Left hindlimb (tissue), 1 donor: ENCODE measurements at regions not wholly inside any gene's neighbourhood (a gene's known extent, or its start where the extent isn't known, plus 50 kb on each side); places are given as distances from the start of the nearest gene placed in this dataset.
"Not testable (repeated sequence)": the region's sequence is repeated elsewhere in the genome, so short reads cannot be mapped to it uniquely, and the experiment has no call there.

Source experiments
- DNase-seq: peaks from one replicate; pipeline ENCODE4 v3.0.0-alpha.2; 2018

GRCh38 chr14:98914942-98915341 is 357.1 kb downstream of the BCL11B start:
- DNase-seq = no peak

- DNase-seq = no peak
Observed at GRCh38 chr14:98915625-98916024, 356.4 kb downstream of the BCL11B start.

DNA sequence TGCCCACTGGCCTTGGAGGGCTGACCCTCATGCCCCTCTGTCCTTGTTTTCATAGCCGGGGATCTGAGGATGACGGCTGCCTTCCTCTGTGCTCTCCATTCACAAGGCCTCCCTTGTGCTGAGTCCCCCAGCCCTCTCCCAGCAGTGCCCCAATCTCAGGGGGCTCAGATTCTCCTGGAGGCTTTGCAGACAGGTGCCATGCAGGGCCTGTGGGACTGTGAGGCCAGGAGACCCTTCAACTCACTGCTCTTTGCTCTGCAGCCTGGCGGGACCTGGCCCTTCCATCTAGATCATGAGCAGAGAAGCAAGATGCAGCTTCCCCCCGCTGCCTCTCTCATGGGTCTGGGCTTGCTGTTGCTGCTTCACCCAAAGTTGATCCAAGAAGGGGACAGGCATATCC is 356.0 kb downstream of the BCL11B start:
- DNase-seq = no peak

GRCh38 chr14:98916476-98916875 is 355.5 kb downstream of the BCL11B start:
- DNase-seq = no peak

DNA sequence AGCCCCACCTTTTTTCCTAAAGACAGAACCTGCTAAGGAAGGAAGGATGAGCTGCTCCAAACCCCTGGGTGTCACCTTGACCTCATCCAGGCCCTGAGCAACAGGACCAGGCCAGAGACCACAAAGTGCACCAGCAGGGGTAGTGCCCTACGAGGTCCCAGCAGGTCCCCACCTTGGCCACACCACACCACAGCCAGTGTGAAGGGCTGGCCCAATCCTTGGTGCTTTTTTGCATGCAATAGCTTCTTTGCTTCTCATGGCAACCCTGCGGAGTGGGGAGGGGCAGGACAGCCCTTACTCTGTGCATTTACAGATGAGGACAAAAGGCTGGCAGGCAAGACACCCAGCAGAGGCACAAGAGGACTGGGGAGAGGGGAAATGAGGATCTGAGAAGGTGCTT is 352.6 kb downstream of the BCL11B start:
- DNase-seq = no peak

DNA sequence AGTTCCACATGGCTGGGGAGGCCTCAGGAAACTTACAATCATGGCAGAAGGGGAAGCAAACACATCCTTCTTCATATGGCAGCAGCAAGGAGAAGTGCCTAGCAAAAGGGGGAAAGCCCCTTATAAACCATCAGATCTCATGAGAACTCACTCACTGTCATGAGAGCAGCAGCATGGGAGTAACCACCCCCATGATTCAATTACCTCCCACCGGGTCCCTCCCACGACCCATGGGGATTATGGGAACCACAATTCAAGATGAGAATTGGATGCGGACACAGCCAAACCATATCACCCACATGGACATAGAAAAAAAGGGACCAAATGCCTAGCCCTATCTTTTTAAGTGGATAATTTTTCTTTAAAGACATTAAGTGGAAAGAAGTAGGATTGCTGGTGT is 350.7 kb downstream of the BCL11B start:
- DNase-seq = not testable (repeated sequence)

DNA sequence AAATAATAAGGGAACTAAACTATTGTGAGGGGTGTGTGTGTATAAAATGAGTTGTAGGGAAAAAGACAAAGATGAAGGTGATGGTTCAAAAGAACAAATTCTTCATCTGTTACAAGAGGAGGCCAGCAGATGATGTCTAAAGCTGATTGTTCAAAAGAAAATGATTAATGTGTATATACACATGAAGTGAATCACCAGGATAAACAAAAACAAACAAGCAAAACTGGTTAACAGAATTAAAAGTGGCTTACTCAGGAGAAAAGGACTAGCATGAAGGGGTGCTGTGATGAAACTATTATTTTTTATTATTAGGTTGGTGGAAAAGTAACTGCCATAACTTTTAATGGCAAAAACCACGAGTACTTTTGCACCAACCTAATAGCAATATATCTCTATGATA is 348.4 kb downstream of the BCL11B start:
- DNase-seq = no peak

GRCh38 chr14:98924046-98924445 is 348.0 kb downstream of the BCL11B start:
- no peak for DNase-seq

DNA sequence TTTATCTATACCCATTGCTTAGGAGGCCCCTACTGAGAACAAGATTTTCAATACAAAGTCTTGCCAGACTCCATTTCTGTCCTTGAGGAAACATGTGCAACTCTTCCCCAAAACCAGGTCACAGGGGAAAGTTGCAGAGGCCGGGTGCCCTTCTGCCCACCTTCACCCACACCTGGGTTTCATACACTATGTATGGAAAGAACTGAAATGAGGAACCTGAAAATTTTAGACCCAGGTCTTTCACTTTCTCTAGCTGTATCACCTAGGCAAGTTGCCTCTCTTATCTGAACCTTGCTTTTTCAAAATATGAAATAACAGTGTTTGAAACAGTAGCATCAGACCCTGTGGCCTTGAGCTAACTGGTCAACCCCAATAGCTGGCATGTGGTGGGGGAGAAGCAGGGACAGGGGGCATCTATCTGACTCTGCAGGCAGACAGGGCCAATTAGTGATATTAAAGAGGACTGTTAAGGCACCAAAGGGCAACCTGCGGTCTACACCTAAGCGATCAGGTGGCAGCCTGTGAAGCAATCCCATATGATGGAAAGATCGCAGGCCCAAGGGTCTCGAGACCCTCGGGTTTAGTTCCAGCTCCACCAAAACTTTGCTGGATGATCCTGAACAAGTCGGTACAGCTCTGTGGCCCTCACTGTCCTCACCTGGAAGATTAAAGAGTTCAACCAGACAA is 346.5 kb downstream of the BCL11B start:
- no peak for DNase-seq

DNA sequence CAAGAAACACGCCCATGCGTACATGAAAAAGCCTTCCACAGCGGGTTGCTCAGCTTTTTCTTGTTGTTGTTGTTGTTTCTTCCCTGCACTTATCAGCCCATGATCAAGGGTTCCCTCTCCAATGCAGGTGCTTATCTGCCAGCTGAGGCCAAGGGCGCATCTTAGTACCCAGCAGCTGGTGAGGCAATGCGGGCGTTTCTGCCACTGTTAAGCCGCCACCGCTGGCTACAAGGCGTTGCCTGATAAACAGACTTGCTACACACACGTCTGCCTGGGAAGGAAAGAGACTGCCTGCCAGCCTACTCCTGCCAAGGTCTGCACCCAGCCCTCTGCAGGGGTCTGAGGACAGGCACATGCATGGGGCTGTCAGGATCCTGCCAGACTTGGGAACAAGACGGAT is 345.9 kb downstream of the BCL11B start:
- DNase-seq = no peak

DNA sequence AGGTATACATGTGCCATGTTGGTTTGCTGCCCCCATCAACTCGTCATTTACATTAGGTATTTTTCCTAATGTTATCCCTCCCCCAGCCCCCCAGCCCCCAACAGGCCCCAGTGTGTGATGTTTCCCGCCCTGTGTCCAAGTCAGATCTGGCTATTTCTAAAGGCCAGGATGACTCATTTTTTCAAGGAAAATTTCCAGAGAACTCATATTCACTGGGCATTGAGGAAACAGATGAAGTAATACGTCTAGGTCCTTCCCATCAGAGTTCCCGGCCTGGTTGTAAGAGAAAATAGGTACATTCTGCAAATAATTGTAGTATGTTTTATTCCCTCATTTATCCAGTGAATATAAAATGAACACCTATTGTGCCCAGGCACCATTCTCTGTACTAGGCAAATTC is 345.2 kb downstream of the BCL11B start:
- no peak for DNase-seq

DNA sequence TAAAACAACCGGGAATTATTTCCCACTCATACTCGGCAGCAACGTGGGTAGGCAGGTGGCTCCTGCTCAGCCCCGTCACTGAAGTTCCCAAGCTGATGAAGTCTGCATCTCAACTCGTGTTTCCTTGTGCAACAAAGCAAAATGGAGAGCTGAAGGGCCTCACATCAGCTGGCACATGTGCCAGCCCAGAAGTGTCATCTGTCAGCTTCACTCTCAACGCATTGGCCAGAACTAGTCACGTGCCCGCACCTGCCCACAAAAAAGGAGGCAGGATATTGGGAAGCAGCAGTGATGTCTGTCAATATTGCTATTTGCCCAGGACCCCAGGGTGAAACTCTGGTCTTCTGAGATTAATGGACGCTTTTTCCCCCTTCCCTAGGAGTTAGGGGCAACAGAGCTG is 344.0 kb downstream of the BCL11B start:
- no peak for DNase-seq

DNA sequence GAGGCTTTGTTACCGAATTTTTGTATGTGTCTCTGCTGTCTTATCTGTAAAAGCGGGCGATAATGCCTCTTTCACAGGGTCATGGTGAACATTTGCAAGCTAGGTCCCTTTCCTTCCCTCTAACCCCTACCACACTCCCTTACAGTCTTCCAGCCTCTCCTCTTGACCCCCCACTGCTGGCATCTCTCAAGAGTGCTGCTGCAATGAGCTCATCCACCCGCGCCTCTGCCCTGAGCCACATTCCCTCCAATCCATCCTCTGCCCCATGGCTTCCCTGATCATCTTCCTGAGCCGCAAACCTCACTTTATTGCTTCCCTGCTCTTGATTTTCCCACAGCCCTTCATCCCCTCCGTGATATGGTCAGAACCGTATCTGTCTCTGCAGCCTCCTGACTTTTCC is 343.6 kb downstream of the BCL11B start:
- DNase-seq = no peak

GRCh38 chr14:98931126-98931525 is 340.9 kb downstream of the BCL11B start:
- DNase-seq = no peak

- DNase-seq = no peak
Observed at GRCh38 chr14:98931911-98932310, 340.1 kb downstream of the BCL11B start.

DNA sequence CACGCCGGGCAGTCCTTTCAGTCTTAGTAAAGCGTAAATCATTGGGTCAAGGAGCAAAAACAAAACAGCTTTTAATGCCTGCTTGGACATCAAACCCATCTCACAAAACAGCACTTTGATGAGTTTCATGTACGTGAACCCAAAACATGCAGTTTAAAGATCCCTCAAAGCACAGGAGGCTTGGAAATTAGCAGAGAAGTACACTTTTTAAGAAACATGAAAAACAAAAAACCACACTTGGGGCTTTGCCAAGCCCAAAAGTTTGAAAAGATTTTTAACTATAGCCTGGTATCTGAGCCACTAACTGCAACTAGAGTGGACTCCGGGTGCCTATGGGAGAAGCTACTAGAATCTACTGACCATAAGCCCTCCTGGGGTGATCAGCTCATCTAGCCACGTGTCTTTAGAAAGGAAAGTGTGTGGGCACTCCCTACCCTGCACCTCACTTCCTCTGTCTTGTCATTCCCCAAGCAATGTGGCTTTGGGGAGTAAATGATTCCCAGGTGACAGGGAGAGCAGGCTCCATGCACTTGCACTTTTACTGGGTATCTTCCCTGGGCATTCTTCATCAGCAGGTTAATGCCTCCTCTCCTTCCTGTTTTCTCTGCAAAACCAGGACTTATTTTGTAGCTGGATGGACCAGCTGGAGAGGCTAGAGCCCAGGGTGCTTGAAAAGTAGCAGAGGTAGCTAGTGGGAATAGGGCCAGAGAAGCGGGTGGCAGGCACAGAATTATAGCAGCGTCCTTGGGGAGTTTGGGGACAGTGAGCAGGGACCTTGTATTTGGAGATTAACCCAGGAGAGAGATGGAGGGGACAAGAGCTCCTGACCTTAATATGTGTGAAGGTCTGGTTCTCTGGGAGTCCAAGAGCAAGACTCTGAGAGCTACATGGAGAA is 339.3 kb downstream of the BCL11B start:
- DNase-seq = no peak

DNA sequence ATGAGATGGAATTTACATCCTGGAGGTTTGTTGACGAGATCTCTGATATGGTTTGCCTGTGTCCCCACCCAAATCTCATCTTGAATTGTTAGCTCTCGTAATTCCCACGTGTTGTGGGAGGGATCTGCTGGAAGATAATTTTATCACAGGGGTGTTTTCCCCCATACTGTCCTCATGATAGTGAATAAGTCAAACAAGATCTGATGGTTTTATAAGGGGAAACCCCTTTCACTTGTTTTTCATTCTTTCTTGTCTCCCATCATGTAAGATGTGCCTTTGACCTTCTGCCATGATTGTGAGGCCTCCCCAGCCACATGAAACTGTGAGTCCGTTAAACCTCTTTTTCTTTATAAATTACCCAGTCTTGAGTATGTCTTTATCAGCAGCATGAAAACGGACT is 337.4 kb downstream of the BCL11B start:
- DNase-seq = not testable (repeated sequence)

DNA sequence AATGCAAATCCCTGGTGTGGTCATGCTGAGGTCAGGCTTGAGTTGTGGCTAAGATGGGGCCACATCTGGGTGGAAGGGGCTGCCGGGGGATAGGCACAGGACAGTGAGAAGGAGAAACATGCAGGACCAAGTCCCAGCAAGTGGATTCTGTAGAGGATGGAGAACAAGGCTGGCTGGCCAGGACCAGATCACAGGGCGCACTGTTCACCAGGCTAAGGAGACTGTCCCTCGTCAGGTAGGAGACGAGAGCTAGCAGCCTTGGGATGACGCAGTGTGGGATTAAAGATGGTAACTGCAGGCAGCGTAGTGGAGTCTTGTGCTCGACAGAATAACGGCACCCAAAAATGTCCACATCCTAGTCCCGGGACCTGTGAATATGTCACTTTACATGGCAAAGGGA is 336.1 kb downstream of the BCL11B start:
- DNase-seq = no peak

GRCh38 chr14:98937021-98937420 is 335.0 kb downstream of the BCL11B start:
- DNase-seq = no peak

DNA sequence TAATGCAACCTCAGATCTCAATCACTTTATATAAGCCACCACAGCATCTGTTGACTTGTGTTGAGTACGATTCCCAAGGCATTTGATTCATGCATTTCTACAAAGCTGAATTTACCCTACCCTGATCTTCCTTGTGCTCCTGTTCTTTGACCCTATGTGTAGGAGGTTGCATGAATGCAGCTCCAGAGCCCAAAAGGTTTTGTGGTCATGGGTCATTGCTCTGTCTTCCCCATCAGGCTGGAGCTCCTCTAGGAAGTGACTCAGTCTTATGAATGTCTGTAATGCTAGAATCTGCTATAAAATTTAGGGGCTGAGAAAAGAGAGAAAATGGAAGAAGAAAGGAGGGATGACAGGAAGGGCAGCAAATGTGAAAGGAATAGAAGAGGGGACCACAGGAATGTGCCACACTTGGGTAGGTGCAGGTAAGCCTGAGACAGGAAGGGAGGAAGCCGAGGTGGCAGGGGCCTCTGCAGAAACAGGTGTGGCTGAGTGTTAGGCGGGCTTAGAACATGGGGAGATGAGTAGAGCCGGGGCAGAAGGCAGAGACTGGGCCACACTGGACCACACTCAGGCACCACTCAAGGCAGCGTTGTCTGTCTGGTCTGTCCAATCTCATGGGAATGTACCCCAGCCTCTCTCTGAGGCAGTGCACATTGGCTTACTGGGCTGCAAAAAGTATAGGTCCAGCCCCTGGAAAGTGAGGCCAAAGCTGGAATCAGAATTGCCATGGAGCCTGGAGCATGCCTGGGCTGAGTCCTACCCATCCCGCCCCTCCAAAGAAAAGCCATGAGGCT is 334.1 kb downstream of the BCL11B start:
- no peak for DNase-seq

DNA sequence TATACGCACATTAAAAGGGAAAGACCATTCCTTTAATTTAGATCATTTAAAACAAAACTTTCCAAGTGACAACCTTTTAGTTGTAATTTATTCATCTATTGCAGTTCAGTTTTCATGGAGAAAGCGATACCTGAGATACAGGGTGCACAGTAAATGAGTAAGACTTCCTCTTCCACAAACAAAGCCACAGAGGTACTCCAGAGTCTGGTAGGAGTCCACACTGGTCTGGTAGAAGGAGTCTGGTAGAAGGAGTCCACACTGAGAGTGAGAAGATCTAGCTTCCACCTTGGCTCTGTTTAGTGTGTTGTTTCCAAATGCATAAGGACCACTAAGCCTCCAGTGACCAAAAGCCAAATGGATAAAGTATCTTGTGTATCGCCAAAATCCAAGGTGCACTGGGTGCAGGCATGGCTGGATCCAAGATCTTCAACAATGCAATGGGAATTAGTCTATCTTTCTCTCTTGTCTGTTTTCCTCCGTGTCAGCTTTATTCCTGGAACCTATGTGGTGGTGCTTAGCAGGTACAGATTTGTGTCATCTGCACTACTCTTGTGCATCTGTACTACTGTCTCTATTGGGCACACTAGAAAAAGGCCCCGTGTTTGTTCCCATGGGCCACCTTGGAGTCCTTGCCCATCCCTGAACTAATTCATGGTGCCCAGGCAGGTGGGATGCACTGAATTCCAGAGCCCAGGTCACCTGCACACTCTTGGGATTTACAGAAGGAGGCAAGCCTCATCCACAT is 331.1 kb downstream of the BCL11B start:
- DNase-seq = no peak

DNA sequence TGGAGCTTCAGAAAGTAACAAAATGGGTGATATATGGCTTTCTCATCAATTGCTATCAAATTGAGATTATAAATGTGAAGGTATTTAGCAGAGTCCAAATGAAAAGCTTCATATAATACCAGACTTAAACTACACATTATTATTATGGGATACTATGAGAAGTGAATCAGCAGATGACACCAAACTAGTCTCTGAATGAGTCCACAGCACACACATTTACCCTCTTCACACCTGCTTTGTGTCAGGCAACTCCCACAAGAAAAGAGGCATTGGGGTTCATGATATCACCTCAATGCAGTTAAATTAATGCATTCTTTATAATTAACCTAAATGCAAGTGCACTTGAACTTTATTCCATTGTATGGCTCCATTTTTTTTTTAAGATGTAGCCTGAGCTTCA is 330.5 kb downstream of the BCL11B start:
- DNase-seq = no peak

DNA sequence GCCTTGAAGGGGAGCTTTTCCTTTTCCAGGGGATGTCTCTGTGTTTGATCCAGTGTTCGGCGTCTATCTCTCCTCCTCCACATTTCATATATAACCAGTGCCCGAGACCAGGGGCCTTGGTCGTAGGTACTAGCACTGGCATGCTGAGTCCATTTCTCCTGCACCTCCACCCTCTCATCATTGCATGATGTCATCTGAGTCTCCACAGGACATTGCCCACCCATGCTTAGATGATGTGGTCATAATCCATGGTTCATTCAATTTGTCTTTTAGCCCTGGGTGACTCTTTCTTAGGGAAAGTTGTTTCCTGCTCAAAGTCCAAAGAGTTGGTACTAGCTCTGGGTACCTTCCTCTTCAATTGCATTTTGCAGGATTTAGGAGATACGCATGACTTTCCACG is 328.1 kb downstream of the BCL11B start:
- DNase-seq = no peak
